ENCODE measurements at regions not wholly inside any gene's neighbourhood (a gene's known extent, or its start where the extent isn't known, plus 50 kb on each side); places are given as distances from the start of the nearest gene placed in this dataset.

- TF ChIP-seq CTCF (IDR thresholded peaks at IDR 0.05; ENCODE audit: insufficient read depth, low read length, poor library complexity, severe bottlenecking), result no peak
- no peak for TF ChIP-seq EZH2phosphoT487 (conservative IDR thresholded peaks at IDR 0.05; ENCODE audit: low read length)
- Histone ChIP-seq H3K79me2 (ENCODE audit: insufficient read depth, low read length) (no peaks in the 10 kb centered on the region), H3K27ac (ENCODE audit: low read depth, low read length) (no peak overlapping the region), H4K20me1 (ENCODE audit: low read depth, low read length) (no peaks in the 10 kb centered on the region), H3K4me3 (ENCODE audit: insufficient read depth, low read length, poor library complexity, severe bottlenecking) (no peak overlapping the region), H2AFZ (ENCODE audit: low read depth, low read length, severe bottlenecking) (peak overlapping the region; percentile 13), H3K9me3 (ENCODE audit: insufficient read depth, low read length) (no peaks in the 10 kb centered on the region), H3K9ac (ENCODE audit: low read length) (no peak overlapping the region), H3F3A (ENCODE audit: insufficient read depth) (no peaks in the 10 kb centered on the region), H3K27me3 (ENCODE audit: low read length) (no peaks in the 10 kb centered on the region), H3K36me3 (ENCODE audit: low read length) (no peaks in the 10 kb centered on the region), H3K9me2 (replicated peaks; ENCODE audit: insufficient read depth, low read length) (no peaks in the 10 kb centered on the region), H3K4me2 (ENCODE audit: low read depth, low read length, poor library complexity, severe bottlenecking) (no peak overlapping the region)
These were observed 1069.4 kb upstream of the ADGRL2 start for GRCh38 chr1:80731241-80731894.

- Histone ChIP-seq H3K9me3 (ENCODE audit: insufficient read depth, low read length) (no peaks in the 10 kb centered on the region), H3K4me3 (ENCODE audit: insufficient read depth, low read length, poor library complexity, severe bottlenecking) (no peak overlapping the region), H3F3A (ENCODE audit: insufficient read depth) (no peaks in the 10 kb centered on the region), H3K9ac (ENCODE audit: low read length) (no peak overlapping the region), H2AFZ (ENCODE audit: low read depth, low read length, severe bottlenecking) (peak overlapping the region; percentile 10), H3K27me3 (ENCODE audit: low read length) (no peaks in the 10 kb centered on the region), H3K36me3 (ENCODE audit: low read length) (no peaks in the 10 kb centered on the region), H4K20me1 (ENCODE audit: low read depth, low read length) (no peaks in the 10 kb centered on the region), H3K4me2 (ENCODE audit: low read depth, low read length, poor library complexity, severe bottlenecking) (no peak overlapping the region), H3K9me2 (replicated peaks; ENCODE audit: insufficient read depth, low read length) (no peaks in the 10 kb centered on the region), H3K79me2 (ENCODE audit: insufficient read depth, low read length) (no peaks in the 10 kb centered on the region), H3K27ac (ENCODE audit: low read depth, low read length) (no peak overlapping the region)
- no peak for TF ChIP-seq CTCF (IDR thresholded peaks at IDR 0.05; ENCODE audit: insufficient read depth, low read length, poor library complexity, severe bottlenecking)
These were observed 1078.1 kb upstream of the ADGRL2 start for GRCh38 chr1:80722611-80723010.

- Histone ChIP-seq H3K27ac (ENCODE audit: low read depth, low read length) (no peak overlapping the region), H3K9me2 (replicated peaks; ENCODE audit: insufficient read depth, low read length) (no peaks in the 10 kb centered on the region), H3K79me2 (ENCODE audit: insufficient read depth, low read length) (no peaks in the 10 kb centered on the region), H3F3A (ENCODE audit: insufficient read depth) (no peaks in the 10 kb centered on the region), H3K4me3 (ENCODE audit: insufficient read depth, low read length, poor library complexity, severe bottlenecking) (no peak overlapping the region), H3K9me3 (ENCODE audit: insufficient read depth, low read length) (no peaks in the 10 kb centered on the region), H4K20me1 (ENCODE audit: low read depth, low read length) (no peaks in the 10 kb centered on the region), H2AFZ (ENCODE audit: low read depth, low read length, severe bottlenecking) (no peak overlapping the region), H3K9ac (ENCODE audit: low read length) (no peak overlapping the region), H3K36me3 (ENCODE audit: low read length) (no peaks in the 10 kb centered on the region), H3K27me3 (ENCODE audit: low read length) (no peaks in the 10 kb centered on the region), H3K4me2 (ENCODE audit: low read depth, low read length, poor library complexity, severe bottlenecking) (no peak overlapping the region)
- TF ChIP-seq CTCF (IDR thresholded peaks at IDR 0.05; ENCODE audit: insufficient read depth, low read length, poor library complexity, severe bottlenecking) (no peak), EZH2phosphoT487 (conservative IDR thresholded peaks at IDR 0.05; ENCODE audit: low read length) (no peak)
These were observed 1094.2 kb upstream of the ADGRL2 start for GRCh38 chr1:80706526-80706925.

Measured in SU-DHL-6 (cell line).